Tibial nerve (tissue), 4 donors: ENCODE measurements at regions not wholly inside any gene's neighbourhood (a gene's known extent, or its start where the extent isn't known, plus 50 kb on each side); places are given as distances from the start of the nearest gene placed in this dataset.

ENCODE experiments used
- CTCF ChIP-seq, 5 experiments: fragments of 200-600 bp in 3 of 5; fragments of 450-650 bp in 2 of 5; sonication (generic) in 3 of 5; IDR thresholded peaks; one replicate each; pipeline ENCODE4 v1.5.1; 2016 to 2019; ENCODE audit warnings: antibody characterized with exemption in 5 of 5, mild to moderate bottlenecking in 3 of 5, moderate library complexity in 2 of 5
- EP300 ChIP-seq, 2 donors: sonication (generic); formaldehyde crosslinking; IDR thresholded peaks; one replicate each; pipeline ENCODE4 v1.6.1; 2017; ENCODE audit warnings: antibody characterized with exemption in 2 of 2, mild to moderate bottlenecking in 1 of 2

GRCh38 chr1:182196897-182197870 lies 135.7 kb upstream of the ZNF648 start:
- TF ChIP-seq EP300 (IDR thresholded peaks at IDR 0.05) (peak; percentile 94 to 98), CTCF (IDR thresholded peaks at IDR 0.05) (peak in 1 of 5 experiments; percentile 15)
